Cardiac fibroblast (primary cell): ENCODE measurements at regions not wholly inside any gene's neighbourhood (a gene's known extent, or its start where the extent isn't known, plus 50 kb on each side); places are given as distances from the start of the nearest gene placed in this dataset.

Experiments used
- DNase-seq, 2 donors: peaks; one replicate each; pipeline versions ENCODE4 v3.0.0 to v3.0.0-alpha.2; 2010; ENCODE audit warnings: low read depth in 2 of 2
- H3K4me3 ChIP-seq, 2 donors: replicated peaks in 1 of 2; 1 replicate in 1 of 2; 2 replicates in 1 of 2; pipeline ENCODE4 v1.5.1; 2011; ENCODE audit warnings: low read depth in 2 of 2, low read length in 2 of 2, mild to moderate bottlenecking in 2 of 2, moderate library complexity in 1 of 2
- CTCF ChIP-seq: IDR thresholded peaks from one replicate; pipeline ENCODE4 v1.5.1; 2011; ENCODE audit warnings: low read depth, mild to moderate bottlenecking, low read length, inconsistent platforms

GRCh38 chr11:42003801-42004200 lies 544.3 kb upstream of the LRRC4C start:
- TF ChIP-seq CTCF, result no peak
- DNase-seq, result no peak
- no peak overlapping the region for H3K4me3 ChIP-seq

- no peak overlapping the region for H3K4me3 ChIP-seq
- DNase-seq, result no peak
- no peak for TF ChIP-seq CTCF
These were observed 547.3 kb upstream of the LRRC4C start for GRCh38 chr11:42006766-42007165.

- no peak overlapping the region for H3K4me3 ChIP-seq
- DNase-seq, result no peak
- no peak for TF ChIP-seq CTCF
These were observed 552.8 kb upstream of the LRRC4C start for GRCh38 chr11:42012271-42012670.

- DNase-seq, result peak in 1 of 2 donors; percentile 49
- no peak for TF ChIP-seq CTCF
- no peak overlapping the region for H3K4me3 ChIP-seq
These were observed 554.3 kb upstream of the LRRC4C start for GRCh38 chr11:42013656-42014201.

GRCh38 chr11:42021911-42022310 lies 562.5 kb upstream of the LRRC4C start:
- no peak overlapping the region for H3K4me3 ChIP-seq
- no peak for TF ChIP-seq CTCF
- DNase-seq, result no peak

GRCh38 chr11:42023267-42023666 lies 563.8 kb upstream of the LRRC4C start:
- no peak for DNase-seq
- no peak overlapping the region for H3K4me3 ChIP-seq
- no peak for TF ChIP-seq CTCF
